Breast epithelium (tissue), 4 donors: ENCODE measurements at regions not wholly inside any gene's neighbourhood (a gene's known extent, or its start where the extent isn't known, plus 50 kb on each side); places are given as distances from the start of the nearest gene placed in this dataset.

Experiments used
- DNase-seq, 2 donors: peaks; one replicate each; pipeline ENCODE4 v3.0.0-alpha.2; 2019; ENCODE audit warnings: low spot score in 2 of 2
- H3K27ac ChIP-seq, 2 donors: fragments of 200-600 bp; sonication (generic) in 1 of 2; one replicate each; pipeline ENCODE4 v1.5.1; 2016 to 2019; ENCODE audit warnings: mild to moderate bottlenecking in 1 of 2
- H3K27me3 ChIP-seq, 2 donors: fragments of 200-600 bp; sonication (generic) in 1 of 2; one replicate each; pipeline versions ENCODE4 v1.5.1 to v1.6.0; 2017 to 2019; ENCODE audit warnings: control low read depth in 1 of 2, mild to moderate bottlenecking in 1 of 2
- H3K36me3 ChIP-seq: fragments of 200-600 bp; one replicate; pipeline ENCODE4 v1.5.1; 2019
- H3K4me1 ChIP-seq, 2 donors: fragments of 200-600 bp; sonication (generic); one replicate each; pipeline ENCODE4 v1.5.1; 2016 to 2019; ENCODE audit warnings: control low read depth in 1 of 2
- H3K4me3 ChIP-seq, 3 donors: fragments of 200-600 bp; sonication (generic); 1 replicate in 2 of 3; 2 replicates in 1 of 3; pipeline ENCODE4 v1.5.1; 2016 to 2019; ENCODE audit warnings: mild to moderate bottlenecking in 3 of 3, moderate library complexity in 2 of 3
- H3K9me3 ChIP-seq, 2 donors: fragments of 200-600 bp; sonication (generic) in 1 of 2; one replicate each; pipeline ENCODE4 v1.5.1; 2016 to 2019; ENCODE audit warnings: control low read depth in 1 of 2
- CTCF ChIP-seq, 3 donors: fragments of 450-650 bp; IDR thresholded peaks; one replicate each; pipeline ENCODE4 v1.5.1; 2016 to 2017; ENCODE audit warnings: antibody characterized with exemption in 3 of 3, mild to moderate bottlenecking in 3 of 3, moderate library complexity in 3 of 3
- POLR2A ChIP-seq: fragments of 450-650 bp; IDR thresholded peaks from one replicate; pipeline ENCODE4 v1.6.1; 2016; ENCODE audit warnings: antibody characterized with exemption, mild to moderate bottlenecking, moderate library complexity
- POLR2AphosphoS5 ChIP-seq, 3 donors: sonication (generic); formaldehyde crosslinking; IDR thresholded peaks; one replicate each; pipeline ENCODE4 v1.6.1; 2017; ENCODE audit warnings: antibody characterized with exemption in 3 of 3
- intact Hi-C: fragments of 100-400 bp; cut with DNase I; formaldehyde crosslinking; loops from one replicate; pipeline ENCODE4 v1.15.1; 2023; ENCODE audit warnings: low total_unique reads

- no peaks in the 10 kb centered on the region for H3K9me3 ChIP-seq
- H3K4me3 ChIP-seq = no peak overlapping the region
- H3K4me1 ChIP-seq = no peaks in the 10 kb centered on the region
- DNase-seq = no peak
- H3K27ac ChIP-seq = no peak overlapping the region
- intact Hi-C loops = no loop called here
- TF ChIP-seq POLR2A = no peak
- TF ChIP-seq POLR2AphosphoS5 (IDR thresholded peaks at IDR 0.05) = no peak
- no peak for TF ChIP-seq CTCF (IDR thresholded peaks at IDR 0.05)
- H3K36me3 ChIP-seq = no peaks in the 10 kb centered on the region
- H3K27me3 ChIP-seq = peaks cover 0 to 1% of the 10 kb centered on the region in 2 donors
Observed at GRCh38 chr7:47221826-47222225, 360.1 kb downstream of the TNS3 start.

- intact Hi-C loops = no loop called here
- Histone ChIP-seq H3K9me3 (no peaks in the 10 kb centered on the region), H3K4me3 (no peak overlapping the region), H3K4me1 (no peaks in the 10 kb centered on the region), H3K36me3 (no peaks in the 10 kb centered on the region), H3K27ac (no peak overlapping the region), H3K27me3 (no peaks in the 10 kb centered on the region)
- no peak for TF ChIP-seq CTCF (IDR thresholded peaks at IDR 0.05)
- TF ChIP-seq POLR2A = no peak
- no peak for TF ChIP-seq POLR2AphosphoS5 (IDR thresholded peaks at IDR 0.05)
- DNase-seq = no peak
Observed at GRCh38 chr7:47218378-47219176, 363.3 kb downstream of the TNS3 start.

GRCh38 chr7:47217570-47218360 lies 364.1 kb downstream of the TNS3 start:
- intact Hi-C loops = no loop called here
- no peaks in the 10 kb centered on the region for H3K9me3 ChIP-seq
- H3K4me3 ChIP-seq = no peak overlapping the region
- DNase-seq = no peak
- no peaks in the 10 kb centered on the region for H3K27me3 ChIP-seq
- H3K36me3 ChIP-seq = no peaks in the 10 kb centered on the region
- no peak overlapping the region for H3K27ac ChIP-seq
- H3K4me1 ChIP-seq = no peaks in the 10 kb centered on the region
- TF ChIP-seq CTCF (IDR thresholded peaks at IDR 0.05) = no peak
- TF ChIP-seq POLR2AphosphoS5 (IDR thresholded peaks at IDR 0.05) = no peak
- TF ChIP-seq POLR2A = no peak

- no peaks in the 10 kb centered on the region for H3K27me3 ChIP-seq
- H3K4me1 ChIP-seq = no peaks in the 10 kb centered on the region
- H3K4me3 ChIP-seq = no peak overlapping the region
- H3K36me3 ChIP-seq = no peaks in the 10 kb centered on the region
- H3K9me3 ChIP-seq = no peaks in the 10 kb centered on the region
- TF ChIP-seq POLR2A (no peak), CTCF (IDR thresholded peaks at IDR 0.05) (no peak), POLR2AphosphoS5 (IDR thresholded peaks at IDR 0.05) (no peak)
- DNase-seq = no peak
- no peak overlapping the region for H3K27ac ChIP-seq
- intact Hi-C loops = no loop called here
Observed at GRCh38 chr7:47217086-47217485, 364.8 kb downstream of the TNS3 start.

- H3K4me3 ChIP-seq = no peak overlapping the region
- TF ChIP-seq CTCF (IDR thresholded peaks at IDR 0.05) = no peak
- no peak for TF ChIP-seq POLR2A
- TF ChIP-seq POLR2AphosphoS5 (IDR thresholded peaks at IDR 0.05) = no peak
- H3K36me3 ChIP-seq = no peaks in the 10 kb centered on the region
- no peak for DNase-seq
- no peaks in the 10 kb centered on the region for H3K27me3 ChIP-seq
- intact Hi-C loops = no loop called here
- no peaks in the 10 kb centered on the region for H3K4me1 ChIP-seq
- no peak overlapping the region for H3K27ac ChIP-seq
- H3K9me3 ChIP-seq = no peaks in the 10 kb centered on the region
Observed at GRCh38 chr7:47216439-47216838, 365.5 kb downstream of the TNS3 start.
